Suprapubic skin (tissue), 4 donors: ENCODE measurements at regions not wholly inside any gene's neighbourhood (a gene's known extent, or its start where the extent isn't known, plus 50 kb on each side); places are given as distances from the start of the nearest gene placed in this dataset.

Source experiments
- DNase-seq, 2 donors: peaks; one replicate each; pipeline ENCODE4 v3.0.0-alpha.2; 2019; ENCODE audit warnings: low spot score in 2 of 2
- H3K27ac ChIP-seq: fragments of 200-600 bp; sonication (generic); one replicate; pipeline ENCODE4 v1.5.1; 2019
- H3K27me3 ChIP-seq: fragments of 200-600 bp; sonication (generic); one replicate; pipeline ENCODE4 v1.5.1; 2019
- H3K36me3 ChIP-seq: fragments of 200-600 bp; sonication (generic); one replicate; pipeline ENCODE4 v1.5.1; 2019
- H3K4me1 ChIP-seq: fragments of 200-600 bp; sonication (generic); one replicate; pipeline ENCODE4 v1.5.1; 2019
- H3K4me3 ChIP-seq: fragments of 200-600 bp; sonication (generic); one replicate; pipeline ENCODE4 v1.5.1; 2019; ENCODE audit warnings: mild to moderate bottlenecking
- H3K9me3 ChIP-seq: fragments of 200-600 bp; sonication (generic); one replicate; pipeline ENCODE4 v1.5.1; 2019
- CTCF ChIP-seq, 2 donors: fragments of 200-600 bp in 1 of 2; fragments of 450-650 bp in 1 of 2; sonication (generic) in 1 of 2; IDR thresholded peaks; one replicate each; pipeline ENCODE4 v1.5.1; 2016 to 2019; ENCODE audit warnings: antibody characterized with exemption in 2 of 2, mild to moderate bottlenecking in 1 of 2, moderate library complexity in 1 of 2
- EP300 ChIP-seq: sonication (generic); formaldehyde crosslinking; IDR thresholded peaks from one replicate; pipeline ENCODE4 v1.6.1; 2017; ENCODE audit warnings: antibody characterized with exemption
- POLR2A ChIP-seq, 2 donors: fragments of 450-650 bp; IDR thresholded peaks; one replicate each; pipeline ENCODE4 v1.6.1; 2017; ENCODE audit warnings: antibody characterized with exemption in 2 of 2, mild to moderate bottlenecking in 2 of 2, moderate library complexity in 2 of 2
- POLR2AphosphoS5 ChIP-seq, 3 donors: sonication (generic); formaldehyde crosslinking; IDR thresholded peaks; one replicate each; pipeline ENCODE4 v1.6.1; 2017; ENCODE audit warnings: antibody characterized with exemption in 3 of 3
- WGBS: methylation state at CpG from one replicate; pipeline ENCODE4 v1.1.5; 2018; 5-methylcytosine and 5-hydroxymethylcytosine counted together

GRCh38 chr12:29082522-29082921 is 66.6 kb upstream of the FAR2 start:
- 35% methylated on average over 4 of the region's 4 CpGs for WGBS
- H3K4me3 ChIP-seq, result no peak overlapping the region
- no peak overlapping the region for H3K27ac ChIP-seq
- no peaks in the 10 kb centered on the region for H3K36me3 ChIP-seq
- no peak for DNase-seq
- H3K4me1 ChIP-seq, result no peaks in the 10 kb centered on the region
- H3K9me3 ChIP-seq, result no peaks in the 10 kb centered on the region
- no peak for TF ChIP-seq CTCF (IDR thresholded peaks at IDR 0.05)
- no peak for TF ChIP-seq POLR2A (IDR thresholded peaks at IDR 0.05)
- no peak for TF ChIP-seq EP300
- TF ChIP-seq POLR2AphosphoS5 (IDR thresholded peaks at IDR 0.05), result no peak
- H3K27me3 ChIP-seq, result no peaks in the 10 kb centered on the region

GRCh38 chr12:29086325-29087271 is 62.5 kb upstream of the FAR2 start:
- Histone ChIP-seq H3K27ac (no peak overlapping the region), H3K9me3 (no peaks in the 10 kb centered on the region), H3K4me3 (no peak overlapping the region), H3K36me3 (no peaks in the 10 kb centered on the region), H3K4me1 (no peaks in the 10 kb centered on the region), H3K27me3 (no peaks in the 10 kb centered on the region)
- WGBS, result 74% methylated on average over 9 of the region's 9 CpGs
- no peak for TF ChIP-seq POLR2A (IDR thresholded peaks at IDR 0.05)
- DNase-seq, result no peak

GRCh38 chr12:29088611-29089219 is 60.4 kb upstream of the FAR2 start:
- no peaks in the 10 kb centered on the region for H3K36me3 ChIP-seq
- no peaks in the 10 kb centered on the region for H3K4me1 ChIP-seq
- no peak overlapping the region for H3K4me3 ChIP-seq
- TF ChIP-seq EP300 (no peak), CTCF (IDR thresholded peaks at IDR 0.05) (no peak), POLR2AphosphoS5 (IDR thresholded peaks at IDR 0.05) (no peak), POLR2A (IDR thresholded peaks at IDR 0.05) (no peak)
- H3K9me3 ChIP-seq, result peaks cover 5% of the 10 kb centered on the region
- H3K27me3 ChIP-seq, result no peaks in the 10 kb centered on the region
- no peak overlapping the region for H3K27ac ChIP-seq
- no peak for DNase-seq
